Pulmonary artery endothelial cell (primary cell): ENCODE measurements at regions not wholly inside any gene's neighbourhood (a gene's known extent, or its start where the extent isn't known, plus 50 kb on each side); places are given as distances from the start of the nearest gene placed in this dataset.

Experiments
- DNase-seq: peaks from one replicate; pipeline ENCODE4 v3.0.0-alpha.2; 2011; ENCODE audit warnings: low read depth, low spot score

DNA sequence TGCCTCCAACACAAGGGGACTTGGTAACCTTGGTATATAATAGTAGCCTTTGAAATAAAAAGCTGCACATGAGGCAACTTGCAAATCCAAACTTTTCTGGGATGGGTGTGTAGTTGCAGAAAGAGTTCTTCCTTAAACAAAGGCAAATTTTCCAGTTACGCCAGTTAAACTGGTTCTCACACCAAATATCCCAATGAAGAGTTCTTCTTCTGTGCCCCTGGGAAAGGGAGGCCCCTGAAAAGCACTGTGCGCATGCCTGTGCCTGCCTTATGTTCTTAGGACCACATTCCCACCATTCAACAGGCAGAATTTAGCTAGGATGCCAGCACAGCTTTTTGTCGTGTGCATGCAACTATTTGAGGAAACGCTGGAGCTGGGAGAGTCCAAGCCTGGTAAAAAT, 164.8 kb upstream of the SLC25A13 start:
- DNase-seq = no peak

GRCh38 chr7:96484845-96485244, 162.9 kb upstream of the SLC25A13 start:
- DNase-seq = no peak

DNA sequence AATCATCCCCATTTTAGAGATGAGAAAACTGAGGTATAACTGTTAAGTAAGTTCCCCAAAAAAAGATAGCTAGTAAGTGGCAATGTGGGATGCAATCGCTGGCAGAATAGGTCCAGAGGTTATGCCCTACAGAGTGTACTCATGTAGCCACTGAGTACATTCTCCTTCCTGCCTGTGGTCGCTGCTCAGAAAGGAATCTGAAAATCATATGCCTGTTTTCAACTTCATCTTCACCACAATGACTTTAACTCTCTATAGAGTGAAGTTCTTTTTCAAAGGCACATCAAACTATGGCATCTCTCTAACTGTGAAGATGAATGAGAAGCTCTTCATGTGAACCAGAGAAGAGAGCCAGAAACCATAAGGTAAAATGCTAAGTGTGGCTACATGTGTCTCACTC, 162.2 kb upstream of the SLC25A13 start:
- DNase-seq = no peak

- no peak for DNase-seq
Observed at GRCh38 chr7:96481796-96482195, 159.9 kb upstream of the SLC25A13 start.

DNA sequence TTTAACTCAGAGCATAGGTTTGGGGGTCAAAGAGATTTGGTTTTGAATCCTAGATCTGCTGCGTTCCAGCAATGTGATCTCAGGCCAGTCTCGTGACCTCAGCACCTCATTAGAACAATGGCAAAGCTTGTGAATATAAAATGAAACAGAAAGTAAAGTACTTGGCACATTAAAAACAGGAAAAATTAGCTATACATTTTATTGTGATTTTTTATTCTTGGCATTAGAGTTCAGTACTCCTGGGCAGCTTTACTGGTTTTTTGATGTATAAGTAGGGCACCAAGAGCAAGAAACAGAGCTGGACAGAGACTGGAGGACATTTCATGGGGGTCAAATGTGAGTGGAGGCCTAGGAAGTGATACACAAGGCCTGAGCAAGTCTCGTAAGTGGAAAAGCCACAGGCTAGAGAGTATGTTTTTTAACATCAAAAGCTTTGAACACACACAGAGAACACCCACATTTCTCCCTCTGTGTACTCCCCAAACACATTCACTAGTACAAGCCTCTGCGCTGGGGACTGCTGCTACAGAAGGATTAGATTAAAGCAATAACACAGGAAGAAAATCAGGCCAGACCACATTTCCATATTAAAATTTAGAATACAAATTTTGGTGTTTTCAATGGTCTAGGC, 157.2 kb upstream of the SLC25A13 start:
- DNase-seq = no peak

- DNase-seq = no peak
Observed at GRCh38 chr7:96471606-96472005, 149.7 kb upstream of the SLC25A13 start.

DNA sequence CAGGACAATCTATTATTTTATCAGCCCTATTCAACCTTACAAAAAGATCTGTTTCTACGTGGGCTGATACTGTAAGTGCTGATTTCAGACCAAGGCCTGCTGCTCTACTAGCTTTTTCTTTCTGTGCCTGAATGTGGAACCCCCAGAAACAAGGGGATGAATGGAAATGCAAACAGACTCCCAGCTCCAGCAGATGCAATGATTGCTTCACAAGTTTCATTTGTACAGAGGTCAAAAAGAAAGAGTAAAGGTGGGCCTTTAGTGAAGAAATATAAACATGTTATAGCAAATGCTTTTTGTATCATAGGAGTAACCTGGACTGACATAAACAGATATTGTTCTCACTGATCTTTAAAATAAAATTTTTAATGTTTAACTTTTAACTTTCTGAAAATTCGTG, 130.2 kb upstream of the SLC25A13 start:
- DNase-seq = no peak

DNA sequence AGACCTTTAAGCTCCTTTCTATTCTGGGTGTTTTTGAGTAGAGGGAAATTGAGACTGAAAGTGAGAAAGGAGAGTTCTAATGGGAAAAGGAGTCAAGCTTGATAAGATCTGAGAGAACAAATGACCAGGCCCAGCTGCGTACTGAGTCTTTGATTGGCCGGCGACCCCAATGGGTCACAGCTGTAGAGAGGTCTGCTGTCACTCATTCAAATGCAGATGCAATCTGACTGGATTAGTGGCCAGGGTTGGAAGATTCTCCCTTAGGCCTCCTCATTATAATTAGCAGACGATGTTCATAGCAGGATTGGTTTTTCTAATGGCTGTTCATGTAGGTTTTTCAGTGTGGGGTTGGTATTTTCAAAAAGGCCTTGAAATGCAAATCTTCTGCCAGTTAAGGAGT, 127.2 kb upstream of the SLC25A13 start:
- no peak for DNase-seq

DNA sequence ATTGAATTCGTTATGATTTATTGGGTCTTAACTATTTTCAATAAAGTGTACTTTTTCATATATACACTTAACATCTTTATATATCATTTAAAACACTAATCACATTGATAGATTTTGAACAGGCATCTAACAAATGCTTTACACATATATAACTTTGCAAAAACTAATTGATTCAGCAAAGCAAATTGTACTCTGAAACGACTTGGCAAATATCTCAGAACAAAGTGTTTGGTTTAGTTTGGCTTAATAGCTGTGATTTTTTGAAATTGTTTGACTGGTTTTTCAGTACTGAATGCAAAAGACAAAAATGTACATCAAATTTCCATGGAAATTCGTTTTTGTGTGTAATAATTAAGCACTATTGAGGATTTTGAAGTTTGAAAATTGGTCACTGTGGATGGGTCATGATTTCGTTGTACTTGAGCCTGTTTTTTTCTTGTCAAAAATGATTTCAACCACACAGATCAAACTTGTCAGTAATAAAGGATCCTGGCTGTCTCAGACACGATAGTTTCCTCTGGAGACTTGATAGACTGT, 125.3 kb upstream of the SLC25A13 start:
- no peak for DNase-seq

DNA sequence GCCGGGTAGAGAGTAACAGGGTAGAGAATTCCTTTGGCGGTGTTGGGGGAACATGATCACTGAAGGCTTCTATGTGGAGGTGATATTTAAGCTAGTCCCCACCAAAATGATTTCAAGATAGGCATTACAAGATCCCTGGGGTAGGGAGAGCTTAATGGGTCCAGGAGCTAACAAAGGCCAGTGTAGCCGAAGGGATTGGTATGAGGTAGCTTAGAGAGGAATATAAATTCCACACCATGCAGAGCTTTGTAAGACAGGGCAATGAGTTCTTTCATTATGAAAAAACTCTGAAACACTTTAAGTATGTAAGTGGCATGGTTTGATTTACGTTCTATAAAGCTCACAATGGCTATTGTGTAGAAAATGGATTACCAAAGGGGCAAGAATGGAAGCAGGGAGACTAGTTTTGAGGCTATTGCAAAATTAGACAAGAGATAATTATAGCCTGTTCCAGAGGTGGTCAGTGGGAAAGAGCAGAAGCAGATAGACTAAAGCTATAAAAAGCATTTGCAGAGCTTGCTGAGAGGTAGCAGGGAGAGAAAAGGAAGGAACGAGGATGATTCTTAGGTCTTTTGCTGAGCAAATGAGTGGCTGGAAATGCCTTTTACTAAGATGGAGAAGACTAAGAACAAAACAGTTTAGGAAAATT, 119.7 kb upstream of the SLC25A13 start:
- DNase-seq = no peak

DNA sequence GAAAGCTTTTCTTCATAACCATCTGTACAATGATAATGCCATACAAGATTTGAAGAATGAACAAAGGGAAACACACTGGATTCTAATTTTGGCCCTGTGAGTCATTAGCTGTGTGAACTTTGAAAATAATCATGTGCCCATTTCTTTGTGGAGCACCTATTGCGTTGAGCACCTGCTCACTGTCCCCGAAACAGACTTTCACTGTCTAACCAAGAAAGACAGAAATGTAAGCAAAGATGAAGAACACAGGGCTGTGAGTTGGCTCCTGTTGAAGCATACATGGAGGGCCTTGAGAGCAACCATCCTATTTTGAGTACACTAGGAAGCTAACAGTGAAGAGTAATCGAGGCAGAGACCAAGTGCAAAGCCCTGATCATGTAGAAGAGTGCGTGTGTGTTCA, 118.4 kb upstream of the SLC25A13 start:
- DNase-seq = no peak

DNA sequence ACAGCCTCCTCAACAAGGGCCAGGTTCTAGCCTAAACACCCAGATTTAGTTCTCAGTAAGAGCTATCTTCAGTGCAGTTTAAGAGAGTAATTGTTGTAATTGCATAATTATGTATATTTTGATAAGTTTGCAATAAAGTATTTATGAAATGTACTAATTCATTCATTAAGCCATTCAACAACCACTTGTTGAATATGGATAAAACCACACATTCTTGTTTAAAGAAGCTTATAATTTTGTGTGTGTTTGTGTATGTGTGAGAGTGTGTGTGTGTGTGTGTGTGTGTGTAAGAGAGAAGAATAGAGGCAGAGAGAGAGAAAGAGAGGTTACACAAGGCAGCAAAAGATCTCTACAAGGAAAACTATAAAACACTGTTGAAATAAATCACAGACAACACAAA, 115.0 kb upstream of the SLC25A13 start:
- DNase-seq = no peak

DNA sequence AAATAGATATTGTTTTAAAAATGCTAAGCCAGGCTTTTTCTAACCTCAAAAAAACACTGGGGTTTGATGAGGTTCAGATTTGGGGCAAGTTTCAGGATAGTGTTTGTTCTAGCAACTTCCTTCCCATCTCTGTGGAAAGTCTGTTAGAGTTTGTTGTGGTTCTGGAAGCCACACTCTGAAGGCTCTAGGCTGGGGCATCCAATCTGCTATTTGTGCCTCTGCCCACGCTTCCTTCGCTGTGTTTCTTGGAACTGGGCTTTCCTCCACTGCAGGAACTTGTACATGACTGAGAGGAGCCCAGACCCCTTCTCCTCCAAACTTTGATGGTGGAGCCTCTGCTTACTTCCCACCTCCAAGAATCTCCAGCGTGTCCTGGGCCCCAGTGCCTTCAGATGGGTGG, 108.5 kb upstream of the SLC25A13 start:
- DNase-seq = no peak

GRCh38 chr7:96427143-96427542, 105.2 kb upstream of the SLC25A13 start:
- no peak for DNase-seq

GRCh38 chr7:96426685-96427084, 104.8 kb upstream of the SLC25A13 start:
- no peak for DNase-seq

GRCh38 chr7:96426027-96426426, 104.1 kb upstream of the SLC25A13 start:
- DNase-seq = no peak

DNA sequence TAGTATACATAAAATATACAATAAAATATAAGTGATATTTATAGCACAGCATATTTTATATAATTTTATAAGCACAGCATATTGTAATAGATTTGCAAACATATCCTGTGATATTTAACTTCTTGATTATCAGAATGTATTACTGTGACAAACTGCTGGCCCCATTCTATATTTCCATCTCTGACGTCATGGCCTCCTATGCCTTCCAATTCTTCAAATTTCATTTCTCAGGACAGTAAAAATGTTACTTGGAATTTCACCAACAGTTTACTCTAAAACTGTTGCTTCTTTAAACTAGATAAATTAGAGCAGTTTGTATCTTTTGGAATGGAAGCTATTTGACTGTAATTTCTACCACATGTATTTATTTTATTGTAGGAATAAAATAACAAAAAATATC, 102.5 kb upstream of the SLC25A13 start:
- DNase-seq = no peak

GRCh38 chr7:96422388-96422787, 100.5 kb upstream of the SLC25A13 start:
- no peak for DNase-seq

GRCh38 chr7:96418581-96418980, 96.7 kb upstream of the SLC25A13 start:
- DNase-seq = no peak

DNA sequence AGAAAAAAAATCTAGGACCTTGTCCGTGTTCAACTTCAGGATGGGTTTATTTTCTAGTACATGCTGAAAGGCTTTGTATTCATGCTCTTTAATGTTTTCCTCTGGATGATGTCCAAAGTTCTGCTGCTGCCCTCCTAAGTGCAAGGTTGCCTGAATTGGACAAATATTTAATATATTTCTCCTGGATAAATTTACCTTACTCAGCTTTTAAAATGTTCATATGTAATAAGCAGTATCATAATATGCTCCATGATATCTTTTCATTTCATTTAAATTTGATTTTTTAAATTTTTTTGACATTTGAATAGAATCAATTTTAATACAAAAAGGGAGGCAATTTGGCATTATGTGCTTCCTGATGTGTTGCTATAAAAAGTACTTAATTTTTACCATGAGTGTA, 95.9 kb upstream of the SLC25A13 start:
- no peak for DNase-seq

GRCh38 chr7:96416599-96416998, 94.7 kb upstream of the SLC25A13 start:
- DNase-seq = no peak

GRCh38 chr7:96416116-96416515, 94.2 kb upstream of the SLC25A13 start:
- no peak for DNase-seq

GRCh38 chr7:96415293-96415940, 93.5 kb upstream of the SLC25A13 start:
- no peak for DNase-seq
